ENCODE measurements at regions not wholly inside any gene's neighbourhood (a gene's known extent, or its start where the extent isn't known, plus 50 kb on each side); places are given as distances from the start of the nearest gene placed in this dataset.

GRCh38 chr16:17812771-17813170 is 342.0 kb upstream of the XYLT1 start:
- TF ChIP-seq SIN3A (IDR thresholded peaks at IDR 0.05; ENCODE audit: borderline replicate concordance, insufficient read depth, low read length) (no peak), TAF1 (IDR thresholded peaks at IDR 0.05; ENCODE audit: borderline replicate concordance, insufficient read depth, low read length) (no peak)
- TF ChIP-seq, protein P1, sequence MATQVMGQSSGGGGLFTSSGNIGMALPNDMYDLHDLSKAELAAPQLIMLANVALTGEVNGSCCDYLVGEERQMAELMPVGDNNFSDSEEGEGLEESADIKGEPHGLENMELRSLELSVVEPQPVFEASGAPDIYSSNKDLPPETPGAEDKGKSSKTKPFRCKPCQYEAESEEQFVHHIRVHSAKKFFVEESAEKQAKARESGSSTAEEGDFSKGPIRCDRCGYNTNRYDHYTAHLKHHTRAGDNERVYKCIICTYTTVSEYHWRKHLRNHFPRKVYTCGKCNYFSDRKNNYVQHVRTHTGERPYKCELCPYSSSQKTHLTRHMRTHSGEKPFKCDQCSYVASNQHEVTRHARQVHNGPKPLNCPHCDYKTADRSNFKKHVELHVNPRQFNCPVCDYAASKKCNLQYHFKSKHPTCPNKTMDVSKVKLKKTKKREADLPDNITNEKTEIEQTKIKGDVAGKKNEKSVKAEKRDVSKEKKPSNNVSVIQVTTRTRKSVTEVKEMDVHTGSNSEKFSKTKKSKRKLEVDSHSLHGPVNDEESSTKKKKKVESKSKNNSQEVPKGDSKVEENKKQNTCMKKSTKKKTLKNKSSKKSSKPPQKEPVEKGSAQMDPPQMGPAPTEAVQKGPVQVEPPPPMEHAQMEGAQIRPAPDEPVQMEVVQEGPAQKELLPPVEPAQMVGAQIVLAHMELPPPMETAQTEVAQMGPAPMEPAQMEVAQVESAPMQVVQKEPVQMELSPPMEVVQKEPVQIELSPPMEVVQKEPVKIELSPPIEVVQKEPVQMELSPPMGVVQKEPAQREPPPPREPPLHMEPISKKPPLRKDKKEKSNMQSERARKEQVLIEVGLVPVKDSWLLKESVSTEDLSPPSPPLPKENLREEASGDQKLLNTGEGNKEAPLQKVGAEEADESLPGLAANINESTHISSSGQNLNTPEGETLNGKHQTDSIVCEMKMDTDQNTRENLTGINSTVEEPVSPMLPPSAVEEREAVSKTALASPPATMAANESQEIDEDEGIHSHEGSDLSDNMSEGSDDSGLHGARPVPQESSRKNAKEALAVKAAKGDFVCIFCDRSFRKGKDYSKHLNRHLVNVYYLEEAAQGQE (IDR thresholded peaks at IDR 0.05; ENCODE audit: insufficient read depth in 1 of 2, low read depth in 2 of 2, low read length in 2 of 2): no peak
